ENCODE measurements at regions not wholly inside any gene's neighbourhood (a gene's known extent, or its start where the extent isn't known, plus 50 kb on each side); places are given as distances from the start of the nearest gene placed in this dataset.

DNA sequence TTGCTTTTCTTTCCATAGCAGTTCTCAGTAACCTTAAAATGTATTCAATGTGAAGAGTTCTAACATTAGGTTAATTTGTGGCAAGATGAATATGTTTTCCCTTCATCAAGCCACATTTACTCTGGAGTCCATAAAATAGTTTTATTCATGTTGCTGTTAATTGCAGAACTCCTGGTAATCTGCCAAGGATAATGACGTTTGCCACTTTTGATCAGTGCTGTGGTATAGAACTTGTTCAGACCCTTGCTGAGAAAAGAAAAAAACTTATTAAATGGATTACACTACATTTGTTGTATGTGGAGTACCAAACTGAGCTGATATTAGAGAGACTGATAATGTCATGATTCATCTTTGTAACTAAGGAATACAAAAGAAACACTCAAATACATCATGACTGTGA is 212.4 kb upstream of the DMAC1 start:
- TF ChIP-seq CTCF (IDR thresholded peaks at IDR 0.05), result no peak
- no peak for TF ChIP-seq POLR2A (IDR thresholded peaks at IDR 0.05)

Measured in transverse colon (tissue), 3 donors.